CD14-positive monocyte (primary cell): ENCODE measurements at regions not wholly inside any gene's neighbourhood (a gene's known extent, or its start where the extent isn't known, plus 50 kb on each side); places are given as distances from the start of the nearest gene placed in this dataset.

Experiments used
- DNase-seq, 3 donors: peaks; one replicate each; pipeline ENCODE4 v3.0.0-alpha.2; 2011 to 2022
- H2AFZ ChIP-seq: 2 replicates; pipeline ENCODE4 v1.6.0; 2012; ENCODE audit warnings: mild to moderate bottlenecking, low read depth, low read length, inconsistent platforms; ENCODE audit not compliant: insufficient read depth, poor library complexity, severe bottlenecking
- H3K27ac ChIP-seq, 2 donors: 1 replicate in 1 of 2; 2 replicates in 1 of 2; pipeline ENCODE4 v1.5.1; 2012 to 2013; ENCODE audit warnings: low read length in 2 of 2, control low read depth in 1 of 2, inconsistent platforms in 1 of 2, low read depth in 1 of 2, mild to moderate bottlenecking in 1 of 2
- H3K27me3 ChIP-seq, 2 donors: one replicate each; pipeline versions ENCODE4 v1.6.0 to v1.6.1; 2011 to 2013; ENCODE audit warnings: low read length in 2 of 2; ENCODE audit not compliant: control insufficient read depth in 2 of 2, insufficient read depth in 2 of 2
- H3K36me3 ChIP-seq, 2 donors: replicated peaks in 1 of 2; 1 replicate in 1 of 2; 2 replicates in 1 of 2; pipeline versions ENCODE4 v1.5.1 to v1.6.1; 2012 to 2013; ENCODE audit warnings: low read length in 2 of 2, control low read depth in 1 of 2, inconsistent platforms in 1 of 2, mild to moderate bottlenecking in 1 of 2; ENCODE audit not compliant: insufficient read depth in 2 of 2, control insufficient read depth in 1 of 2
- H3K4me1 ChIP-seq, 2 donors: 1 replicate in 1 of 2; 2 replicates in 1 of 2; pipeline versions ENCODE4 v1.5.1 to v1.6.1; 2012 to 2013; ENCODE audit warnings: low read length in 2 of 2, control low read depth in 1 of 2, inconsistent platforms in 1 of 2, mild to moderate bottlenecking in 1 of 2, moderate library complexity in 1 of 2; ENCODE audit not compliant: insufficient read depth in 2 of 2, control insufficient read depth in 1 of 2
- H3K4me2 ChIP-seq: replicated peaks from 2 replicates; pipeline ENCODE3; 2012; ENCODE audit warnings: low read length, moderate library complexity, mild to moderate bottlenecking; ENCODE audit not compliant: poor library complexity, severe bottlenecking; ENCODE audit errors: extremely low read depth
- H3K4me3 ChIP-seq, 3 experiments: fragments of 200-600 bp in 1 of 3; sonication (generic) in 1 of 3; replicated peaks in 1 of 3; 1 replicate in 2 of 3; 2 replicates in 1 of 3; pipeline ENCODE4 v1.5.1; 2011 to 2013; ENCODE audit warnings: low read length in 3 of 3, mild to moderate bottlenecking in 3 of 3, control low read depth in 2 of 3, low read depth in 2 of 3, inconsistent platforms in 1 of 3, moderate library complexity in 1 of 3
- H3K79me2 ChIP-seq: 2 replicates; pipeline ENCODE4 v1.6.0; 2012; ENCODE audit warnings: mild to moderate bottlenecking, control low read depth, inconsistent platforms, low read length, moderate library complexity; ENCODE audit not compliant: insufficient read depth
- H3K9ac ChIP-seq: 2 replicates; pipeline ENCODE4 v1.6.0; 2017; ENCODE audit warnings: low read length, mild to moderate bottlenecking; ENCODE audit not compliant: insufficient read depth, poor library complexity, severe bottlenecking
- H3K9me3 ChIP-seq, 2 donors: replicated peaks in 1 of 2; 1 replicate in 1 of 2; 2 replicates in 1 of 2; pipeline versions ENCODE4 v1.5.1 to v1.6.1; 2012 to 2013; ENCODE audit warnings: low read length in 2 of 2, control low read depth in 1 of 2; ENCODE audit not compliant: control insufficient read depth in 1 of 2, insufficient read depth in 1 of 2
- H4K20me1 ChIP-seq: 2 replicates; pipeline ENCODE4 v1.6.0; 2012; ENCODE audit warnings: mild to moderate bottlenecking, low read length, control low read depth, moderate library complexity; ENCODE audit not compliant: insufficient read depth
- H3K27ac Mint-ChIP-seq, 7 donors: one replicate each; pipeline ENCODE4 v1.8.0; 2020; ENCODE audit warnings: mild to moderate bottlenecking in 7 of 7, mixed read lengths in 7 of 7, moderate library complexity in 6 of 7, inconsistent platforms in 2 of 7
- H3K27me3 Mint-ChIP-seq, 3 donors: one replicate each; pipeline ENCODE4 v1.8.0; 2021 to 2022; ENCODE audit warnings: low read depth in 3 of 3, mild to moderate bottlenecking in 3 of 3, mixed read lengths in 3 of 3, moderate library complexity in 3 of 3, inconsistent platforms in 1 of 3
- H3K36me3 Mint-ChIP-seq, 2 donors: one replicate each; pipeline ENCODE4 v1.8.0; 2020; ENCODE audit warnings: mixed read lengths in 2 of 2, inconsistent platforms in 1 of 2, mild to moderate bottlenecking in 1 of 2
- H3K4me1 Mint-ChIP-seq: one replicate; pipeline ENCODE4 v1.8.0; 2020; ENCODE audit warnings: mild to moderate bottlenecking, mixed read lengths
- H3K4me3 Mint-ChIP-seq, 2 donors: one replicate each; pipeline ENCODE4 v1.8.0; 2020; ENCODE audit warnings: mild to moderate bottlenecking in 2 of 2, mixed read lengths in 2 of 2, moderate library complexity in 1 of 2
- H3K9me3 Mint-ChIP-seq, 7 donors: one replicate each; pipeline ENCODE4 v1.8.0; 2020 to 2022; ENCODE audit warnings: mixed read lengths in 7 of 7, mild to moderate bottlenecking in 6 of 7, moderate library complexity in 6 of 7, inconsistent platforms in 2 of 7
- CTCF ChIP-seq: fragments of 200-600 bp; IDR thresholded peaks from one replicate; pipeline ENCODE4 v1.8.0; 2022; ENCODE audit warnings: antibody characterized with exemption, mild to moderate bottlenecking
- WGBS: methylation state at CpG from one replicate; pipeline ENCODE4 v1.1.5; 2013; ENCODE audit warnings: missing lambda C conversion rate; ENCODE audit not compliant: insufficient coverage; 5-methylcytosine and 5-hydroxymethylcytosine counted together
- intact Hi-C, 2 donors: fragments of 100-400 bp; cut with micrococcal nuclease; formaldehyde crosslinking; loops; one replicate each; pipeline versions ENCODE4 v1.15.0 to v1.15.1; 2023

GRCh38 chr12:65703176-65703575 lies 121.1 kb upstream of the HMGA2 start:
- intact Hi-C loops, result no loop called here
- Histone ChIP-seq H3K9me3 (peaks cover 9 to 11% of the 10 kb centered on the region in 2 donors), H2AFZ (no peak overlapping the region), H3K4me1 (no peaks in the 10 kb centered on the region), H3K4me3 (no peak overlapping the region), H4K20me1 (no peaks in the 10 kb centered on the region), H3K79me2 (no peaks in the 10 kb centered on the region), H3K9ac (no peak overlapping the region), H3K36me3 (no peaks in the 10 kb centered on the region), H3K27ac (no peak overlapping the region), H3K27me3 (no peaks in the 10 kb centered on the region), H3K4me2 (no peak overlapping the region)
- peaks cover 8% of the 10 kb centered on the region for H3K4me1 Mint-ChIP-seq
- no peak for DNase-seq
- H3K36me3 Mint-ChIP-seq, result no peaks in the 10 kb centered on the region
- TF ChIP-seq CTCF, result no peak
- no peak overlapping the region for H3K27ac Mint-ChIP-seq
- peaks cover 8 to 24% (median 14%) of the 10 kb centered on the region in 7 donors for H3K9me3 Mint-ChIP-seq
- WGBS, result no CpG with 5 or more reads among the region's 5 CpGs
- H3K27me3 Mint-ChIP-seq, result peaks cover 1 to 4% (median 3%) of the 10 kb centered on the region in 3 donors
- no peak overlapping the region for H3K4me3 Mint-ChIP-seq

DNA sequence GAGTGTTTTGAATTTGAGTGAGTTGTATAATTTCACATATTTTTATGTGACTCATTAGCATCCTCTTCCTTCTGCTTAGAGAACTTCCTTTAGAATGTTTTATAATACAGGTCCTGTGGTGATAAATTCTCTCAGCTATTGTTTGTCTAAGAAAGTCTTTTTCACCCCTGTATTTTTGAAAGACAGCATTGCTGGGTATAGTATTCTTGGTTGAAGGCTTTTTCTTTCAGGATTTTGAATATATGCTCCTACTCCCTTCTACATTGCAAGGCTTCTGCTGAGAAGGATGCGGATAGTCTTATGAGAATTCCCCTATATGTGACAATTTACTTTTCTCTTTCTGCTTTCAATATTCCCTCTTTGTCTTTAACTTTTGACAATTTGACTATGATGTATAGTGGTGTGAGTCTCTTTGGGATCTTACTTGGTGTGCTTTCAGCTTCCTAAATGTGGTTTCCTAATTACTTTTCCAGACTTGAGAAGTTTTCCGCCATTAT lies 118.9 kb upstream of the HMGA2 start:
- Histone ChIP-seq H3K9me3 (peaks cover 9 to 11% of the 10 kb centered on the region in 2 donors), H3K36me3 (no peaks in the 10 kb centered on the region), H4K20me1 (no peaks in the 10 kb centered on the region), H2AFZ (no peak overlapping the region), H3K4me2 (no peak overlapping the region), H3K27me3 (peaks cover 0 to 2% of the 10 kb centered on the region in 2 donors), H3K9ac (no peak overlapping the region), H3K4me1 (no peaks in the 10 kb centered on the region), H3K27ac (no peak overlapping the region), H3K79me2 (no peaks in the 10 kb centered on the region), H3K4me3 (no peak overlapping the region)
- no peaks in the 10 kb centered on the region for H3K4me1 Mint-ChIP-seq
- H3K27ac Mint-ChIP-seq, result no peak overlapping the region
- H3K36me3 Mint-ChIP-seq, result no peaks in the 10 kb centered on the region
- intact Hi-C loops, result no loop called here
- TF ChIP-seq CTCF, result no peak
- DNase-seq, result no peak
- no peak overlapping the region for H3K4me3 Mint-ChIP-seq
- peaks cover 1 to 6% (median 6%) of the 10 kb centered on the region in 3 donors for H3K27me3 Mint-ChIP-seq
- peaks cover 8 to 24% (median 14%) of the 10 kb centered on the region in 7 donors for H3K9me3 Mint-ChIP-seq
- no CpG with 5 or more reads among the region's 2 CpGs for WGBS
